ENCODE measurements at regions not wholly inside any gene's neighbourhood (a gene's known extent, or its start where the extent isn't known, plus 50 kb on each side); places are given as distances from the start of the nearest gene placed in this dataset.
"Not testable (repeated sequence)": the region's sequence is repeated elsewhere in the genome, so short reads cannot be mapped to it uniquely, and the experiment has no call there.

DNA sequence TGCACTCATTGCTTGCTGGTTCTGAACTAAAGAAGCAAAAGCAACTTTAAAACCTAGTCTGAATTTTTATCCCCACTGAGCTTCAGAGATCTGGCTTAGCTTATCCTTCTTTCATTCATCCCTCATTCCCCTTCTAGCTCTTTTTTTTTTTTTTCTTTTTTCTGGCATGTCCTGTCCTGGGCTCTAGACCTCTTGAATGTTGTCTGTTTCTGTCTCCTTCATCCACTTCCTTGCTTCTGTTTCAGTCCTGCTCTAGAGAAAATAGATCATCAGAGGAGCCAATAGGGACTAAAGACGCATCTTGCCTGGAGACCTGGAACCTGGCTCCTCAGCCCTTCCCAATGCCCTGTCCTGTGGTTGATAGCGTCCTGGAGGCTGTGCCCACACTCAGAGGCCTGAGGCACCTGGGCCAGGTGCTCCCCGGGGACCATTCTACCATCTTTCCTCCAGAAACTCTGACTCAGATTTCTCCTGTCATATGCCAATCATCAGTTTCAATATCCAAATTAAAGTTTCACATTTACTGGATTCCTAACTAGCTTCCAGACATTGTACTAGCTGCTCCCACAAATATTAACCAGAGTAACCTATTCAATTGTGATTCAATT, 115.7 kb upstream of the GATB start:
- no peak for DNase-seq

DNA sequence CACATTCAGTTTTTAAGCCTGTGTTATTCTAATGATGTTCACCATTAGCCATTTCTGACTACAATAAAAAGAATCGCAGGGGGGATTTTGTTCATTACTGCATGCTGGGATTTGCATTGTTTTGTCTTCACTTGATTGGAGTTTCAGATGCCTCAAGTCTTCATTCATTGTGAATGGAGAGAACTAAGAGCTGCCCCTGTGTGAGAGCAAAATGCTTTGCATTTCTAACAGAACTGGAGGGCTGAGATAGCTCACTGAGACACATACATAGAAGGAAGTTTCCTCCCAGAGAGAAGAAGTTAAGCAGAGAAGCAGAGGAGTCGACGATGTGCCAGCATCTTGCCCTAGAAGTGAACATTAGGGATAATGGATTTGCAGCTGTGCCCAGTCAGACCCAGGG, 113.5 kb upstream of the GATB start:
- no peak for DNase-seq

DNA sequence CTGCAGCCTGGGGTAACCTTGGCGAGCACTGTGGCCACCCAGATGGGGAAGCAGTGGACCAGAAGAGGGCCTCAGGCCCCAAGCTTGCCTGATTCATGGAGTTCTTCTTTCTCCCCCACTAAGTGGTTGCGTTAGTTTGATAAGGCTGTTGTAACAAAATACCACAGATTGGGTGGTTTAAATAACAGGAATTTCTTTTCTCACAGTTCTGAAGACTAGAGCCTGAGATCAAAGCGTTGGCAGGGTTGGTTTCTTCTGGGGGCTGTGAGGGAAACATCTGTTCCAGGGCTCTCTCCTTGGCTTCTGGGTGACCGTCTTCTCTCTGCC, 105.7 kb upstream of the GATB start:
- no peak for DNase-seq

DNA sequence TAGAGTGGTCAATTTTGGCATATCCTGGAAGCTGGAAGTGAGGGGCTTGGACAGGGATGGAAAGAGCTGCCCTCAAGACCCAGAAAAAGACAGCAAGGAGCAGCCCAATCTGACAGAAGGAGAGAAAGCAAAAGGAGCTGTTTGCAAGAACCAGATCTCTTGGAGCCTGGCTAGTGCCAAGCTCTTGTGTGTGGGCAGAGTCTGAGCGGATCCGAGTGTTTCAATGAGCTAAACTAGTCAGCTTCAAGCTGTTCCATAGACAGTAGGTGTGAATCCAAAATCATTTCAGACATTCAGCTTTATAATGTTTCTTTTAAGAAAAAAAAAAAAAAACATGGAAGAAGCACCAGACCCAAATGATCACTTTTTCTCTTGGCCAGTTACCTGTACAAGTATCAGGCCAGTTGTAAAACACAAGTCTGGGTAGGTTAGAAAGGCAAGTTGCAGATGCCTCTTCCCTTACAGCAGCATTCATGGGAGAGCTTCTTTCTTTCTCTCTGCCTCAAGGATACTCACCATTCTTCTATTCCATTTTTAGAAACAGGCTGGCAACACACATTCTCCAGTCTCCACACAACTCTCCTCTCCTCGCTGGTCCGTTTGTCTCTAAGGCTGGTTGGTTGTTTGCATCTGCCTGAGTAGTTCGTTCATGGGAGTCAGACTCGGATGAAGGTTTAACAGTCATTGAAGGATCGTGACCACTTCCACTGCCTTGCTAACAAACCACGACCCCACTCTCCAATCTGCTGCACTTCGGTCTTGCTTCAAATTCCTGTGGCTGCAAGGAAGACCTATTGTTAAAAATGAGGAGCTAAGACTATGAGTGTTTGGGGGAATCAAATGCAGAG, 105.2 kb upstream of the GATB start:
- no peak for DNase-seq

DNA sequence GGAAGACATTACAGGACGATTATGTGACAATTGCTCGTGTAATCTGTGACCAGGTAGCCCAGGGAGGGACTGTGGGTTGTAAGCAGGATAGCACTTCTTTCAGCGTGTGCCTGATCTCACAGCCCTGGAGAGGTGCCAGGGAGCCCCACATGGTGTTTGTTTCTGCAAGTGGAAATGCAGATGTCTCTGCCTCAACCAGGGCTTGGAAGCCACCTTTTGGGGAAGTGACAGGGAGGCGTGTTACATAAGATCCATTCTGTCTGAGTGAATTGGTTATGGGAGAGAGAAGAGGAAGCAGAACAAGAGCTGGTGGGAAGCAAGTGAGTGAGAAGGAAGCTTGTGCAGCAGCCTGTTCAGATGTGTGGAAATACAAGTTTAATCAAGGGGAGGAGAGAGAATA, 104.5 kb upstream of the GATB start:
- DNase-seq, result no peak

DNA sequence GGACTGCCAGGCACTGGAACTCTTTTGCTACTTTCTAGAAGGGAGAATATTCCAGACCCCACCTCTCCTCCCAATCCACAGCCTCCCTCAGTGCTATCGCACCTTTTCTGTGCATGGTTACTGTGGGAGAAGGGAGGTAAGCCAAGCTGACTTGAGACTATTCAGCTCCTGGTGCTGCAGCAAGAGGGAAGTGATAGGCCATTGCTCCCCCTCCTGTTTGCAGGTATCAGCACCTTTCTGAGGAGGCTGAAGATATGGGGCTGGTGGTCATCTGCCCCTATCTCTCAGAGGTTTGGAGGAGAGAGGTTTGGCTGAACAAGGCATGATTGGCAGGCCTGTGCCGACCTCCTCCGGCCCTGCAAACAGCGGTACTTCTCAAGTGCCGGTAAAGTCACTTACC, 103.3 kb upstream of the GATB start:
- no peak for DNase-seq

DNA sequence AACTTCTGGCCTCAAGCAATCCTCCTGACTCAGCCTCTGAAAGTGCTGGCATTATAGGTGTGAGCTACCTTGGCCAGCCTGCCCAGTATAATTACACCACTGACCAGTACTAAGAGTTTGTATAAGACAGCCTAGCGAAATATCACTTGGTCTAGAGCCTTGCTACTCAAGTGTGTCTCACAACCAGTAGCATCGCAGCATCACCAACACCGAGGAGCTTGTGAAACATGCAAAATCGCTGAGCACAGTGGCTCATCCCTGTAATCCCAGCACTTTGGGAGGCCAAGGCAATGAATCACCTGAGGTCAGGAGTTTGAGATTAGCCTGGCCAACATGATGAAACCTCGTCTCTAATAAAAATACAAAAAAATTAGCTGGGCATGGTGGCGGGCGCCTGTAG, 102.0 kb upstream of the GATB start:
- no peak for DNase-seq

DNA sequence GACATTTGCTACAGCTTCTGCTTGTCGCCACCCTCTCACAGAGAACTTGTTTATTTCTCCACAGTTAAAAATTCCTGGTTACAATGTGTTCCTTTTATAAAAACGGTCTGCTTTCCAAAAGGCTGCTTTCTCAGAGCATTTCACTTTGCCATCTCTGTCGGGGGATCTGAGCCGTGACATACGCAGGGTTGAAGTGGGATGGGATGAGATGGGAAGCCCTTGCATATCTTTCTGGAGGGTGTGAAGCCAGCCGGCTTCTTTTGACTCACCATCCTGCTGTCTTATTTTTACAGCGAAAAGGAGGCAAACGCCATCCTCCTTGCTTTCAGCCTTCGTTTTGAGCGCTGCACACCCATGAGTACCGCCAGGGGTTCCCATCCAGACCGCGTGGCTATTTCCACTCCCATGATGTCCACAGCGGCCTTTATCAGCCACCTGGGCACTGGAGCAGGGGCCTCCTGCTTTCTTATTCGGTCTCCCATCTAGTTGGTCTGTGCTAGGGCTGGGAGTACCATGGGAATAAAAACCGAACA, 99.8 kb upstream of the GATB start:
- DNase-seq, result no peak

DNA sequence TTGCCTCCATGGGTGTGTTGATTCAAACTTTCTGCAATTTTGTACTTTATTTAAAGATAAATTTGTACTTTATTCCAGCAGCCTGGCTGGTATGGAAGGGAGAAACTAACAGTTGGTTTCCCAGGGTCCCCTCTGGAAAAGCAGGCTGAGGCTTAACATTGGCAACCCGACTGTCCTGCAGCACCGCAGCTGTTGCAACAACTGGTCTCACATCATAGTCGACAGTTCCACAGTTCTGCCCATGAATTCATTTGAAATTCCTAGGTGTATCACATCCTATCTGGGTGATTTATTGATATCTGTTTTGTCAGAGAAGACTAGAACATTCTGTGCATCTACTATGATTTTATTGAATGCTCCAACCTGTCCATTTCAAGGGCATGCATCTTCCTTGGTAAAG, 98.8 kb upstream of the GATB start:
- no peak for DNase-seq

DNA sequence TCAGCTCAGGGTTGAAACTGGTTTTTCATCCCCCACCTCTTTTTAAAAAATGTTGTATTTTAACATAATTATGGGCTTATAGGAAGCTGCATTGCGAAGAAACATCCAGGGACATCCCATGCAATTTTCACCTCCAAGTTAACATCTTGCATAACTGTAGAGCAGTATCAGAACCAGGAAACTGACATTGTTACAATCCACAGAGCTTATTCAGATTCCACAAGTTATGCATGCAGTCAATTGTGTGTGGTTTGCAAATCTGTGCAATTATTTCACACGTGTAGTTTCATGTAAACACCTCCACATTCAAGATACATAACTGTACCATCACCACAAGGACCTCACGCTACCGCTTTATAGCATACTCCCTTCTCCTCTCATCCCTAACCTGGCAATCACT, 97.5 kb upstream of the GATB start:
- no peak for DNase-seq

DNA sequence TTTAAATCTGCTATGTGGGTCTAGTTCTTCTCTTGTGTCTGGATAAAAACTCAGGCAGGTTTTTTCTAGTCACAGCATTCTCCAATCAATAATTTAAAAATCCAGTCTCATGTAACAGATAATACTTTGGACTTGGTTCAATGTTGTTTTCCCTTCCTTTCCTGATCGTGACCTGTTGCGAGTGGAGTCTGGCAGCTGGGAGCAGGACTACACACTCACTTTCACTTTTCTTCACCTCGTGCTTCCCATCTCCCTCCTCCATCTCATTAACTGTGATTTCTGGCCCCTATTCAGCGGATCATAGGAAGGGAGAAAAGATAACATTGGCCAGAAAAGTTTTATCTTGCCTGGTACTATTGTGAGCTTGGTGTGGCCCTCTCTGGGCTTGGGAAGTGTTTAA, 96.6 kb upstream of the GATB start:
- DNase-seq, result no peak

DNA sequence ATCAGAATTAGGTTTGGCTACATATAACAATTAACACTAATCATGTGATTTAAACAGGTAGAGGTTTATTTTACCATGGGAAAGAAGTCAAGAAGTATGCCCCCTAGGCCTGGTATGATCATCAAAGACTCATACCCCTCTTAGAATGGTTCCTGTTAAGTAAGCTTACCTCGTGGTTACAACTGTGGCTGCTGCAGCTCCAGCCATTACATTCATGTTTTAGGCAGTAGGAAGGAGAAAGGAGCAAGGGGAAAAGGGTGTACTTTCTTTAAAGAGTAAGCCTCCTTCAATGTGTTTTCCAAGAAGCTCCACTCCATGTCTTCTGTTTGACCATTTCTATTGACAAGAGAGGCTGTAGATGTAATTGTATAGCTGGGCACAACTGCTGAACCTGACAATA, 94.9 kb upstream of the GATB start:
- no peak for DNase-seq

DNA sequence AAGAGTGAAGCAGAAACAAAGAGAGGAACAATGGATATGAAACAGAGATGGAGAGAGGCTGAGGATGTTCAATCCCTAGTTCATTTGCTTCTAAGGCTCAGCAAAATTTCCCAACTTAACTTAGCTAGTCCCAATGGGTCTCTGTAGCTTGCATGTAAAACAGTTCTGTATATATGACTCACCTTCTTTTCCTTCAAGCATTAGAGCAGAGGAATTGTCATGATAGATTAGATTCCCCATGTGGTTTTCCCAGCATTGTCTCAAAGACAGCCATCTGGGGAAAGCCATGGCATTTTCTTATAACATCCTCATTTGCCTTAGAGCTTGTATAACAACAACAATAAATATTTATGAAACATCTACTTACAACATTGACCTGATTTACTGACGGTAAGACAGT, 93.9 kb upstream of the GATB start:
- no peak for DNase-seq

DNA sequence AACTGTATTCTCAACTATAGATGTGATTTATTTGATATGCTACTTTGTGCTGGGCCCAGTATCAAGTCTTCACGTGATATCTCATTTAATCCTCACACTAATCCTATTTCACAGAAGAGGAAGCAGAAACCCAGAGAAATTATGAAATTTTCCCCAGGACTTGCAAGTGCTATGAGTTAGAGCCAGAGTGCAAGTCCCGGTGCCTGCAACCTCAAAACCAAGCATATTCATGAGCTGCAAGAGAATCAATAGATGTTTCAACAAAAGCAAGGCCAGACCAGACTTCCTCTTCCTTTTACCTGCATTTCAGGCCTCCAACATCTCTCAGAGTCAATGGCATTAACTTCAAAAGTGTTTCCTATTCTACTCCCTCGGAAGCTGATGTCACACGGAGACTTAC, 92.2 kb upstream of the GATB start:
- no peak for DNase-seq

DNA sequence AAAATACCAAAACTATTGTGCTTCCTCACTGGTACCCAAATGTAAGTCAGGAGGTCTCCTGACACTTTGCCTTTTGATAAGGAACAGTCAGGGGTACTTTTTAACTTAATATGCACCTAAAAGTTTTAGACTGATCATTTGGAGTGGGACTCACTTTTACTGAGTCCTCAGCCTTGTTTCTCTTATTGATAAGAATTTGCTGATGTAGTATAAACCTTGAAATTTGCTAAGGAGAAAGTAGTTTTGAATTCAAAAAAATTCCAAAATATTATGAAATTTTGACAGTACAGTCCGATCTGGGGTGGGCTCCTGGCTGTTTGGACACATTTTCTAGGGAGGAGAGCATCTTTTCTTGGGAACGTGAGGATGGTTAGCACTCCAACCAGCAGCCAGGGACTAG, 91.4 kb upstream of the GATB start:
- DNase-seq, result no peak

DNA sequence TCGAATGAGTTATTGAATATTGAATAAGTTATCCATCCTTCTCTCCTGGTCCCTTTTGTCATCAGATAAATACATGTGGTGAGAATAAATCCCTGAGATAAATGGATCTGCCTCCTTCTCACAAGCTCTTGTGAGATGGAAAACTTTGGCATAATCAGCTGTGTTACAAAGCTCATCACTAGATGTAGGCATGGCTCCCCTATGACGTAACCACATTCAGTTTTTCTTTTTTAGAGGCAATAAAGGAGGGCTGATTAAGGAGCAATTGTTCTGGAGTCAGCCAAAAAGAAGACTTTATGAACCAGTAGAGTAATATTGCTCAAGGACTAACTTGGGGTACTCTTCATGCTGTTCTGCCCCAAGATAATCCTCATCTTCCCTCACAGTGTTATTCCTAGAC, 90.5 kb upstream of the GATB start:
- DNase-seq, result no peak

DNA sequence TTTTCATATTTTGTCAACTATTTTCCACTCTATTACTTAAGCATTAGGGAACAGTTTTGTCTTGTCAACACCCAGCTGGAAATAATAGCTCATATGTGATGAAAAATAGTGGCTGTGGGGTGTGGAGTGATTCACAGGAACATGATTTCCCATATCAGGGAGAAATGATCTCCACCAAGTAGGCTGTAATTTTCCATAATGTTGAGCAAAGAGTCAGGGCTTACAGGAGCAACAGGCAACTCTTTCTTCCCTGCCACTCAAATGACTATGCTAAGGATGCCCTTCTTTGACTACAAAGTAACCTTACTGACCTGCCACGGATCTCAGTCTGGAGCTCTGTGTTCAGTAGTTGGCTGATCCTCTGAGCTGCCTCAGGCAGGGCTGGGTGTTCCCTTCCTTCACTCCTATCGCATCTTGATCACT, 90.0 kb upstream of the GATB start:
- DNase-seq, result no peak

DNA sequence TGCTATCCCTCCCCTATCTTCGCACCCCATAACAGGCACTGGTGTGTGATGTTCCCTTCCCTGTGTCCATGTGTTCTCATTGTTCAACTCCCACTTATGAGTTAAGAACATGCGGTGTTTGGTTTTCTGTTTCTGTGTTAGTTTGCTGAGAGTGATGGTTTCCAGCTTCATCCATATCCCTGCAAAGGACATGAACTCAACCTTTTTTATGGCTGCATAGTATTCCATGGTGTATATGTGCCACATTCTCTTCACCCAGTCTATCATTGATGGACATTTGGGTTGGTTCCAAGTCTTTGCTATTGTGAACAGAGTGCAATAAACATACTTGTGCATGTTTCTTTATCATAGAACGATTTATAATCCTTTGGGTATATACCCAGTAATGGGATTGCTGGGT, 84.7 kb upstream of the GATB start:
- not testable (repeated sequence) for DNase-seq

DNA sequence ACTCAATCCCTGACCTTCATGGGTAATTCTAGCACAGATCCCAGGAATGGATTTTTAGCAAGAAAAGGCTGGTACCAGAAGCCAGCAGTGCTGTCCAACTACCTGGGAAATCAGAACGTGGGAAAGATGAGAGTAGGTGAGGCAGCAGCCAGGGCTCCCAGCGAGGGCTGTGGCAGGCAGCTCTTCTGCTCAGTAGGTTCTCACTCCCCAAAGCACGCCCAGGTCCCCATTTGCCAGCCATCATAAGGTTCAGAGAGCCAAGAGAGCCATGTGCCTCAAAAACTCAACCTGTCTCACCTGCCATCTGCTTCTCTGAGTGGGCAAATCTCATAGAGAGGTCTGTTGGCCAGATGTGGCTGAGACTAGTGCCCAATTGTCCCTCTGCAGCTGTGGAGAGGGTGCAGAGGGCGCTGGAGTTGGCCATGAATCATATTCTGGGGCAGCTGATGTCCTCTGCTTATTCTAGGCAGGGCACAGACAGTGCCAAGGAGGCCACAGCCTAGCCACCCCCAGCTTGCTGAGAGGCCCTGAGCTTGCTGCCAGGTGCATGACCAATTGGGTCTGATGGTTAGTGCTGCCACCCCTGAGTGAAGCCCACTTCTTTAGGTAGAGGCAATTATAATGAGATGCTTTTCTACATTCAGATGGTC, 81.7 kb upstream of the GATB start:
- no peak for DNase-seq

DNA sequence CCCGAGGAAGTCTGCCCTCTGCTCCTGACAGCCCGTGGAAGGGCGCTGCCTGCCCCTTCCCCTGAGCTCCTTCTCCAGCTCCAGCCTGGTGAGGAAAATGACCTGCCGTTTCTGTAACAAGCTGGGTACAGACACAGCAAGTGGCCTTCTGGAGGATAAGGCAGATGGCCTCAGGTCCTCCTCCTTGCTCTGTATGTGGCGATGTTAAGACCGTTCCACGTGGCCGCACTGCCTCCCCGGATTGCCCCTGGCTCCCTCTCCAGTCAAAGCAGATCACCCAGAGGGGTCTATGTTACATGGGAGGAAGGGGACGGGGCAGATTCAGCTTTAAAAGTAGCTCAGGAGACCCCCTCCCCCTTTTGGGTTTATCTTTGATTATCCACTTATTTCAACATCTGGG, 80.3 kb upstream of the GATB start:
- DNase-seq, result no peak

DNA sequence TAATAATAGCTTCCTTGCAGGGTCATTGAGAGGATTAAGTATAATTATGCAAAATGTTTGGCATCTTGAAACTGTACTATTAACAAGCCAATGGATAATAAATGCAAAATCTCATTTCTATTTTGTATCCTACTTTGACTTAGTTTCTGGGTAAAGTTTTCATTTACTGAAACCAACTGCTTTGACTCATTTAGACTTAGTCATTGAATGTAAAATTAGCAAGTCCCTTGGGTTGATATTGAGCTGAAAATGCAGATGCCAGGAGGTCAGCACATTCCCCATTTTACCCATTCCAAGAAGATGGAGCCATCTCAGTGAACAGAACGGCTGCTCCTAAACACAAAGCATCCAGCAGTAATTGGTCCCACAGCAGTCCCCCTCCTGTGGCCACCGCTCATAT, 74.7 kb upstream of the GATB start:
- DNase-seq, result no peak

DNA sequence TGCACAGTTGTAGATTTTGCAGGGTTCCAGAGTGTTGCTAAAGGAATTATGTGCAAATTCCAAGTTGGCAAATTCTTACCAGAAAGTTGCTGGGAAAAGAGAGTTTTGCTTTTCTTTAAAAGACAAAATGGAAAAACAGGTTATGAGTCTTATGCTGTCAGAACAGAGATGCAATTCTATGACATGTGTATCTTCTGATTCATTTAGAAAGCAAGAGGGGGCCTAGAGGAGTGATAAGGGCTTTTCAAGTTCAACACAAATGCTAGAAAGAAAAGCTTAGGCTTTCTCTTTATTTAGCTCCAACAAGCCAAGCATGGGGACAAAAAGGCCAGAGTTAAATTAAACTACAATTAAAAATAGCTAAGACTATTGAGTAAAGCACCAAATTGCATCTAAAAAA, 72.4 kb upstream of the GATB start:
- DNase-seq, result no peak

DNA sequence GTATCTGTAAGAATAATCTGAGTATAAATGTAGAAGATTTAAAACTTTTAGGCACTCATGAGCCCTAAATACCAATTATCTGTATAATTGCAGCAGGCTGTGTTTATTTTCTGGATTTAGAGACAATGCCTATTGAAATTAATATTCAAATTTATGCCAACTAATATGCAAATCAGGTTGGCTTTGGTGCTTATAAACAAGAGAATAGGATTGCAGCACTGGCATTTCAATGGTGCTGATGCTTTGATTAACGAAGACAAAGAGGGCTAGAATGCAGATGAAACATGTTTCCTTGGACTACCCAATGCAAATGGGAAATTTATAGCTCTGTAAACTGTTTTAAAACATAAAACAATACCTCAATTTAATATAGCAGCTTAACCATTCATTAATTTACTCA, 70.7 kb upstream of the GATB start:
- no peak for DNase-seq

DNA sequence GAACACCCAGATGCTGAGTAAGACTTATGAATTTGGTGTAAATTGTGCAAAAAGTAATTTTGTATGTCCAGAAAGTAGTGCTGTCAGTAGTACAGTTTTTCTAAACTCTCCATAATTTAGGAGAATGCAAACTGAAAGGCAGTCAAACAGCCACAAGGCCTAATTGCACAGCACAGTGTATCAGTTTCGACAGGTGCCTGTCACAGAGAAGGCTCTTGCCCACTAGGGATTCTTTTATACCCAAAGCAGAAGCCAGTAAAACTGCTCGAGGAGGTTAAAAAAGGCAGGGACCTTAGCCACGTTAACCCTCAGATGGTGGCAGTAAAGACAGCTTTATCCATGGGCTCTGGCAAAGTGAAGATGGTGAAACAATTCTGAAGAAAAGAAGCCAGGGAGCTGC, 69.4 kb upstream of the GATB start:
- no peak for DNase-seq
